IMR-90 (cell line): ENCODE measurements at regions not wholly inside any gene's neighbourhood (a gene's known extent, or its start where the extent isn't known, plus 50 kb on each side); places are given as distances from the start of the nearest gene placed in this dataset.

ENCODE experiments used
- ATAC-seq: fragments of 200-7000 bp; cut with Tn5 transposase; 2 replicates; pipeline ENCODE4 v1.9.1; 2020; ENCODE audit warnings: low read depth, mild to moderate bottlenecking, moderate library complexity
- BruUV-seq: library from RNA; stranded (reverse); fragments of 400-500 nt; replicated peaks from 2 replicates; lab custom pipeline; 2021; lab: Mats Ljungman, UMichigan
- CTCF ChIA-PET: fragments of 300-600 bp; formaldehyde crosslinking; extraction: SDS; loops from one replicate; lab custom pipeline; 2021; ENCODE audit warnings: antibody characterized with exemption; lab: Yijun Ruan, JAX
- POLR2A ChIA-PET: fragments of 300-600 bp; sonication (Branson Sonifier 250); formaldehyde crosslinking; loops from one replicate; lab custom pipeline; 2022; ENCODE audit warnings: antibody characterized with exemption; ENCODE audit not compliant: unreplicated experiment; lab: Charles Lee
- DNase-seq: peaks from one replicate; pipeline ENCODE4 v3.0.0; 2013
- H2AFZ ChIP-seq: replicated peaks from 2 replicates; pipeline ENCODE3; 2013; ENCODE audit warnings: low read length, mild to moderate bottlenecking; ENCODE audit not compliant: poor library complexity
- H2AK5ac ChIP-seq: 2 replicates; pipeline ENCODE4 v1.6.1; 2013; ENCODE audit warnings: low read depth, low read length, inconsistent platforms
- H2AK9ac ChIP-seq: replicated peaks from 2 replicates; pipeline ENCODE3; 2013; ENCODE audit warnings: mild to moderate bottlenecking, low read depth, low read length, moderate library complexity; ENCODE audit not compliant: poor library complexity
- H2BK120ac ChIP-seq: 2 replicates; pipeline ENCODE4 v1.6.1; 2013; ENCODE audit warnings: low read depth, low read length, inconsistent platforms
- H2BK15ac ChIP-seq: 3 replicates; pipeline ENCODE4 v1.6.1; 2013; ENCODE audit warnings: low read depth, low read length, inconsistent platforms
- H2BK20ac ChIP-seq: 2 replicates; pipeline ENCODE4 v1.6.1; 2013; ENCODE audit warnings: low read depth, mild to moderate bottlenecking, inconsistent platforms, low read length, moderate library complexity
- H2BK5ac ChIP-seq: 2 replicates; pipeline ENCODE4 v1.6.1; 2013; ENCODE audit warnings: mild to moderate bottlenecking, low read depth, low read length, inconsistent platforms; ENCODE audit not compliant: poor library complexity, severe bottlenecking
- H3K14ac ChIP-seq: replicated peaks from 2 replicates; pipeline ENCODE4 v1.6.1; 2013; ENCODE audit warnings: low read depth, low read length, inconsistent platforms
- H3K18ac ChIP-seq: 2 replicates; pipeline ENCODE4 v1.6.1; 2013; ENCODE audit warnings: low read depth, low read length, control low read depth
- H3K23ac ChIP-seq: 2 replicates; pipeline ENCODE4 v1.6.1; 2013; ENCODE audit warnings: low read depth, low read length, inconsistent platforms
- H3K27ac ChIP-seq: 2 replicates; pipeline ENCODE4 v1.5.1; 2013; ENCODE audit warnings: mild to moderate bottlenecking, control low read depth, low read length; ENCODE audit not compliant: insufficient read depth
- H3K27me3 ChIP-seq: 2 replicates; pipeline ENCODE4 v1.6.1; 2013; ENCODE audit warnings: low read length; ENCODE audit not compliant: control insufficient read depth, insufficient read depth
- H3K36me3 ChIP-seq: 2 replicates; pipeline ENCODE4 v1.6.1; 2013; ENCODE audit warnings: low read length, mixed read lengths; ENCODE audit not compliant: control insufficient read depth, insufficient read depth
- H3K4ac ChIP-seq: 2 replicates; pipeline ENCODE4 v1.6.1; 2013; ENCODE audit warnings: low read depth, low read length, inconsistent platforms
- H3K4me1 ChIP-seq: 2 replicates; pipeline ENCODE4 v1.6.1; 2013; ENCODE audit warnings: low read length, mixed read lengths; ENCODE audit not compliant: control insufficient read depth, insufficient read depth
- H3K4me2 ChIP-seq: 2 replicates; pipeline ENCODE4 v1.6.1; 2013; ENCODE audit warnings: low read depth, mild to moderate bottlenecking, control low read depth, low read length, moderate library complexity
- H3K4me3 ChIP-seq: 2 replicates; pipeline ENCODE4 v1.5.1; 2013; ENCODE audit warnings: low read depth, mild to moderate bottlenecking, control low read depth, low read length, moderate library complexity; ENCODE audit not compliant: insufficient read depth
- H3K56ac ChIP-seq: 2 replicates; pipeline ENCODE4 v1.6.1; 2013; ENCODE audit warnings: low read length, inconsistent platforms; ENCODE audit not compliant: insufficient read depth; ENCODE audit errors: extremely low read depth
- H3K79me1 ChIP-seq, 2 experiments: 2 replicates each; pipeline ENCODE4 v1.6.1; 2013; ENCODE audit warnings: low read length in 2 of 2, inconsistent platforms in 1 of 2, low read depth in 1 of 2
- H3K9ac ChIP-seq: 2 replicates; pipeline ENCODE4 v1.6.1; 2013; ENCODE audit warnings: low read depth, low read length, control low read depth
- H3K9me1 ChIP-seq: 2 replicates; pipeline ENCODE4 v1.6.1; 2013; ENCODE audit warnings: low read length, inconsistent platforms; ENCODE audit not compliant: insufficient read depth
- H3K9me3 ChIP-seq: 2 replicates; pipeline ENCODE4 v1.6.1; 2013; ENCODE audit warnings: low read length; ENCODE audit not compliant: control insufficient read depth, insufficient read depth
- H4K20me1 ChIP-seq: 2 replicates; pipeline ENCODE4 v1.6.1; 2013; ENCODE audit warnings: low read length, inconsistent platforms; ENCODE audit not compliant: insufficient read depth
- H4K5ac ChIP-seq: 2 replicates; pipeline ENCODE4 v1.6.1; 2013; ENCODE audit warnings: mild to moderate bottlenecking, low read depth, low read length, control low read depth
- H4K8ac ChIP-seq, 2 experiments: 2 replicates each; pipeline ENCODE4 v1.6.1; 2013; ENCODE audit warnings: low read depth in 2 of 2, low read length in 2 of 2, control low read depth in 1 of 2, inconsistent platforms in 1 of 2
- H4K91ac ChIP-seq: 2 replicates; pipeline ENCODE4 v1.6.1; 2013; ENCODE audit warnings: low read depth, low read length, inconsistent platforms; ENCODE audit not compliant: insufficient read depth
- BHLHE40 ChIP-seq: fragments of 150-350 bp; IDR thresholded peaks from 2 replicates; pipeline ENCODE4 v1.6.1; 2016; ENCODE audit warnings: mild to moderate bottlenecking, low read depth, low read length
- CEBPB ChIP-seq: IDR thresholded peaks from 2 replicates; pipeline ENCODE4 v1.6.1; 2012; ENCODE audit warnings: low read depth, low read length, improper control_type of control experiment
- CHD1 ChIP-seq: IDR thresholded peaks from 2 replicates; pipeline ENCODE4 v1.6.1; 2012; ENCODE audit warnings: low read depth, low read length, improper control_type of control experiment
- FOS ChIP-seq: fragments of 150-350 bp; IDR thresholded peaks from 2 replicates; pipeline ENCODE4 v1.6.1; 2016; ENCODE audit warnings: low read depth, low read length
- MAFK ChIP-seq: IDR thresholded peaks from 2 replicates; pipeline ENCODE4 v1.6.1; 2012; ENCODE audit warnings: low read depth, low read length, improper control_type of control experiment
- MAZ ChIP-seq: IDR thresholded peaks from 2 replicates; pipeline ENCODE4 v1.6.1; 2012; ENCODE audit warnings: low read depth, mild to moderate bottlenecking, low read length, improper control_type of control experiment, moderate library complexity, borderline replicate concordance
- MXI1 ChIP-seq: IDR thresholded peaks from 2 replicates; pipeline ENCODE4 v1.6.1; 2012; ENCODE audit warnings: low read depth, mild to moderate bottlenecking, low read length, moderate library complexity, borderline replicate concordance
- NFE2L2 ChIP-seq: fragments of 150-350 bp; IDR thresholded peaks from 2 replicates; pipeline ENCODE4 v1.6.1; 2016; ENCODE audit warnings: low read depth, mild to moderate bottlenecking, low read length
- POLR2A ChIP-seq: IDR thresholded peaks from 2 replicates; pipeline ENCODE4 v1.6.1; 2012; ENCODE audit warnings: mild to moderate bottlenecking, low read depth, low read length
- RCOR1 ChIP-seq: IDR thresholded peaks from 2 replicates; pipeline ENCODE4 v1.6.1; 2012; ENCODE audit warnings: mild to moderate bottlenecking, low read length, improper control_type of control experiment; ENCODE audit not compliant: insufficient replicate concordance
- RFX5 ChIP-seq: IDR thresholded peaks from 2 replicates; pipeline ENCODE4 v1.8.0; 2012; ENCODE audit warnings: low read depth, mild to moderate bottlenecking, low read length, moderate library complexity
- SMC3 ChIP-seq: fragments of 150-350 bp; IDR thresholded peaks from 2 replicates; pipeline ENCODE4 v1.6.1; 2016; ENCODE audit warnings: low read depth, mild to moderate bottlenecking, antibody characterized with exemption, low read length, moderate library complexity
- WGBS, 2 experiments: methylation state at CpG; one replicate each; pipeline versions ENCODE4 v1.1.5 to v1.1.7; 2013; ENCODE audit warnings: missing lambda C conversion rate in 2 of 2; ENCODE audit not compliant: insufficient read length in 1 of 2; ENCODE audit errors: extremely low coverage in 2 of 2; 5-methylcytosine and 5-hydroxymethylcytosine counted together
- dilution Hi-C: fragments of 300-500 bp; cut with HindIII; formaldehyde crosslinking; loops from one replicate; pipeline ENCODE4 v1.14.3; 2018; ENCODE audit warnings: low sequenced_read_pairs; ENCODE audit not compliant: unreplicated experiment
- in situ Hi-C: fragments of 300-500 bp; cut with MboI; formaldehyde crosslinking; loops from 3 replicates; pipeline ENCODE4 v1.14.3; 2019; ENCODE audit warnings: low sequenced_read_pairs, inconsistent platforms, mixed read lengths
- intact Hi-C: fragments of 100-400 bp; cut with micrococcal nuclease; formaldehyde crosslinking; loops from 2 replicates; pipeline ENCODE4 v1.10.0; 2022
- TF ChIP-seq, protein P1 (sequence below): fragments of 150-350 bp; IDR thresholded peaks from 2 replicates; pipeline ENCODE4 v1.6.1; 2017; ENCODE audit warnings: mild to moderate bottlenecking, antibody characterized with exemption, low read length, low read depth
- TF ChIP-seq, protein P2 (sequence below): conservative IDR thresholded peaks from 2 replicates; pipeline ENCODE4 v1.5.1; 2012; ENCODE audit warnings: mild to moderate bottlenecking, low read depth, low read length, improper control_type of control experiment
- TF ChIP-seq, protein P3 (sequence below): fragments of 150-350 bp; IDR thresholded peaks from 2 replicates; pipeline ENCODE4 v1.6.1; 2016; ENCODE audit warnings: low read depth, mild to moderate bottlenecking, low read length, moderate library complexity, borderline replicate concordance

GRCh38 chr1:34436836-34437235 is 260.1 kb downstream of the C1orf94 start:
- in situ Hi-C loops, result no loop called here
- Histone ChIP-seq H2BK20ac (no peak overlapping the region), H3K27ac (no peak overlapping the region), H3K4me2 (no peak overlapping the region), H3K9me1 (no peaks in the 10 kb centered on the region), H2AK9ac (no peak overlapping the region), H3K79me1 (no peaks in the 10 kb centered on the region), H3K56ac (no peak overlapping the region), H3K4ac (no peak overlapping the region), H4K91ac (no peak overlapping the region), H2BK5ac (no peak overlapping the region), H2AK5ac (no peak overlapping the region), H4K20me1 (no peaks in the 10 kb centered on the region), H3K27me3 (no peaks in the 10 kb centered on the region), H3K9me3 (peaks cover 29% of the 10 kb centered on the region), H2BK120ac (no peak overlapping the region), H3K36me3 (no peaks in the 10 kb centered on the region), H2BK15ac (no peak overlapping the region), H3K4me1 (no peaks in the 10 kb centered on the region), H3K18ac (no peak overlapping the region), H3K14ac (no peak overlapping the region), H3K23ac (no peak overlapping the region), H4K8ac (no peak overlapping the region), H3K4me3 (no peak overlapping the region), H2AFZ (no peak overlapping the region), H4K5ac (no peak overlapping the region), H3K9ac (no peak overlapping the region)
- ChIA-PET CTCF (no interaction called here), POLR2A (no interaction called here)
- intact Hi-C loops, result no loop called here
- TF ChIP-seq FOS (no peak), MXI1 (no peak), CEBPB (no peak), NFE2L2 (no peak), POLR2A (no peak), BHLHE40 (no peak), RCOR1 (no peak), SMC3 (no peak), CHD1 (no peak), RFX5 (no peak), MAFK (no peak), MAZ (no peak)
- TF ChIP-seq, protein P1, sequence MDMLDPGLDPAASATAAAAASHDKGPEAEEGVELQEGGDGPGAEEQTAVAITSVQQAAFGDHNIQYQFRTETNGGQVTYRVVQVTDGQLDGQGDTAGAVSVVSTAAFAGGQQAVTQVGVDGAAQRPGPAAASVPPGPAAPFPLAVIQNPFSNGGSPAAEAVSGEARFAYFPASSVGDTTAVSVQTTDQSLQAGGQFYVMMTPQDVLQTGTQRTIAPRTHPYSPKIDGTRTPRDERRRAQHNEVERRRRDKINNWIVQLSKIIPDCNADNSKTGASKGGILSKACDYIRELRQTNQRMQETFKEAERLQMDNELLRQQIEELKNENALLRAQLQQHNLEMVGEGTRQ, result no peak
- TF ChIP-seq, protein P2, sequence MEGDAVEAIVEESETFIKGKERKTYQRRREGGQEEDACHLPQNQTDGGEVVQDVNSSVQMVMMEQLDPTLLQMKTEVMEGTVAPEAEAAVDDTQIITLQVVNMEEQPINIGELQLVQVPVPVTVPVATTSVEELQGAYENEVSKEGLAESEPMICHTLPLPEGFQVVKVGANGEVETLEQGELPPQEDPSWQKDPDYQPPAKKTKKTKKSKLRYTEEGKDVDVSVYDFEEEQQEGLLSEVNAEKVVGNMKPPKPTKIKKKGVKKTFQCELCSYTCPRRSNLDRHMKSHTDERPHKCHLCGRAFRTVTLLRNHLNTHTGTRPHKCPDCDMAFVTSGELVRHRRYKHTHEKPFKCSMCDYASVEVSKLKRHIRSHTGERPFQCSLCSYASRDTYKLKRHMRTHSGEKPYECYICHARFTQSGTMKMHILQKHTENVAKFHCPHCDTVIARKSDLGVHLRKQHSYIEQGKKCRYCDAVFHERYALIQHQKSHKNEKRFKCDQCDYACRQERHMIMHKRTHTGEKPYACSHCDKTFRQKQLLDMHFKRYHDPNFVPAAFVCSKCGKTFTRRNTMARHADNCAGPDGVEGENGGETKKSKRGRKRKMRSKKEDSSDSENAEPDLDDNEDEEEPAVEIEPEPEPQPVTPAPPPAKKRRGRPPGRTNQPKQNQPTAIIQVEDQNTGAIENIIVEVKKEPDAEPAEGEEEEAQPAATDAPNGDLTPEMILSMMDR, result no peak
- TF ChIP-seq, protein P3, sequence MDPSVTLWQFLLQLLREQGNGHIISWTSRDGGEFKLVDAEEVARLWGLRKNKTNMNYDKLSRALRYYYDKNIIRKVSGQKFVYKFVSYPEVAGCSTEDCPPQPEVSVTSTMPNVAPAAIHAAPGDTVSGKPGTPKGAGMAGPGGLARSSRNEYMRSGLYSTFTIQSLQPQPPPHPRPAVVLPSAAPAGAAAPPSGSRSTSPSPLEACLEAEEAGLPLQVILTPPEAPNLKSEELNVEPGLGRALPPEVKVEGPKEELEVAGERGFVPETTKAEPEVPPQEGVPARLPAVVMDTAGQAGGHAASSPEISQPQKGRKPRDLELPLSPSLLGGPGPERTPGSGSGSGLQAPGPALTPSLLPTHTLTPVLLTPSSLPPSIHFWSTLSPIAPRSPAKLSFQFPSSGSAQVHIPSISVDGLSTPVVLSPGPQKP, result no peak
- dilution Hi-C loops, result no loop called here
- WGBS, 2 experiments, result no CpG with 5 or more reads among the region's 3 CpGs
- no TSS peak for BruUV-seq
- no peak for ATAC-seq
- DNase-seq, result no peak
